ENCODE measurements at regions not wholly inside any gene's neighbourhood (a gene's known extent, or its start where the extent isn't known, plus 50 kb on each side); places are given as distances from the start of the nearest gene placed in this dataset.

DNA sequence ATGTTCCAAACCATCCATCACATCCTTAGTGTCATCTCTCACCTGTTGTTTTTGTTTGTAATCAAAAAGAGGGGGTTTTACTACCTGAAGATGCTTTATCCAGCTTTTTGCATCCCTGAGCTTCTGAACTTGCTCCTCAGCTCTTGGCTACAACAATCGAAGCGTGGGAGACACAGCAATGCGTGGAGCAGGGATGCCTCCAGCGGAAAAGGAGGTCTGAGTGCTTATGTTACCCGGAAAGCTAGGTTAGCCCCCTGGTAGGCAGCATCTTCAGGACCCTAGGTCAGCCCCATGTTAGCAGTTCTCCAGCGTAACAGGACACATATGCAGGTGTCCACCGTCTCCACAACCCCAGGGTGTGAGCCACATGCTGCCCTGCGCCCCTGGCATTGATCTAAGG, 141.5 kb downstream of the RRAGC start:
- no peak for DNase-seq (ENCODE audit: low read depth in 2 of 2)

DNA sequence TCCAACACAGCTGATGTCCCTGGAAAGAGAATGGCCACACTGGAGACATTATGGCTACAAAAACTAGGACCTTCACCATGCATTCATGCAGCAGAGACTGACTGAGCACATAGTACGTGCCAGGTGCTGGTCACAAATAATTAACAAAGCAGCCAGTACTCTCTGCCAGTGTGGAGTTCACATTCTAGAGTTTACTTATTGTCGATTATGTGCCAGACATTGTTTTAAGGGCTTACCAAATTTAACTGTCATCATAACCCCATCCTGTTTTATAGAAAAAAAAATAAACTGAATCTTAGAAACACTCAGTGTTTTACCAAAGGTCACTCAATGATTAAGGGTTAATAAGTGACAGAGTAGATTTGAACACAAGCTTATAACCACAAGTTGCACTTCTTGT, 143.3 kb downstream of the RRAGC start:
- no peak for DNase-seq (ENCODE audit: low read depth in 2 of 2)

DNA sequence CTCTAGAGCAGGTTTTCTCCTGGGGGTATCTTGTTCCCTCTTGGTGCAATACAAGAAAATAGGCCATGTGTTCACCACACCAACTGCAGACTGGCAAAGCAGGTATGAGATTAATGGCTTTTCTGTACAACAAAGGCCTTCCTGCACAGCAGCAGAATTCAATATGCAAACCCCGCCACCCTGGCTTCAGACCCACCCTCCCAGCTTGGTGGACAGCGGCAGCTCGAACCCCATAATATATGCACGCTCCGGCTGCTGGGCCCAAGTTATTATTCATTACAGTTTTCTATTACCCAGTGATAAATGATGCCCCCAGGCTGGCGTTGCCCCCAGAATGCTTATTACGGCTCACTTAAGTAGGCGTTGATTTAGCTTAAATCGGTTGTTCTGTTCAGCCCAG, 144.2 kb downstream of the RRAGC start:
- DNase-seq (ENCODE audit: low read depth in 2 of 2), result no peak

DNA sequence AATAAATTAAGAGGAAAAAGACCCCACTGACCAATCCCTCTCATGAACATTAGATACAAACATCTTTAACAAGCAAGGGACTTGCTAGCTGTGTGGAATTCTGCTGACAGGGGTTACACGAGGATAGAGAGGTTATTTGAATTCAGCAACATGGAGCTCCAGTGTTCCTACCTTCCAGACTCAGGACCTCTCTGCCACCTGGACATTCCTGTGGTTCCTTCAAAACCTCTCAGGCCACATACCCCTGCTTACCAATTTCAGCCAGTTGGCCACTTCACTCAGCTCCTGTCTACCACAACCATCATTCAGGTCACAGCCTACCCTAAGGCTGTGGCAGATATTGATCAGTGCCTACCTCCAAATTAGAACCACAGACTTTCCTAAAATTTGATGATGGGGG, 147.5 kb downstream of the RRAGC start:
- DNase-seq (ENCODE audit: low read depth in 2 of 2), result no peak

DNA sequence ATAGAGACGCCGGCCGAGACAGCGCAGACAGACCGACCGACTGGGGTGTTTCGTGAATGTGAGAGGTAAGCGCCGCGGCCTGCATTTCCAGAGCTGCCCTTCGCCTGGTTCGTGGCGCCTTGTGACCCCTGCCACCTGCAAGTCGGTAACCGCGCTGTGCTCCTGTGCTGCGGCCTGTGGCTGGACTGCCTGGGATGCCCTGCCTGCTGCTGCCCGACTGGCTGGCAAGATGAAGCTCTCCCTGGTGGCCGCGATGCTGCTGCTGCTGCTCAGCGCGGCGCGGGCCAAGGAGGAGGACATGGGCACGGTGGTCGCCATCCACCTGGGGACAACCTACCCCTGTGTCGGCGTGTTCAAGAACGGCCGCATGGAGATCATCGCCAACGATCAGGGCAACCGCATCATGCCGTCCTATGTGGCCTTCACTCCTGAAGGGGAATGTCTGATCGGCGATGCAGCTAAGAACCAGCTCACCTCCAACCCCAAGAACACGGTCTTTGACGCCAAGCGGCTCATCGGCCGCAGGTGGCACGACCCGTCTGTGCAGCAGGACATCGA, 150.8 kb downstream of the RRAGC start:
- no peak for DNase-seq (ENCODE audit: low read depth in 2 of 2)

DNA sequence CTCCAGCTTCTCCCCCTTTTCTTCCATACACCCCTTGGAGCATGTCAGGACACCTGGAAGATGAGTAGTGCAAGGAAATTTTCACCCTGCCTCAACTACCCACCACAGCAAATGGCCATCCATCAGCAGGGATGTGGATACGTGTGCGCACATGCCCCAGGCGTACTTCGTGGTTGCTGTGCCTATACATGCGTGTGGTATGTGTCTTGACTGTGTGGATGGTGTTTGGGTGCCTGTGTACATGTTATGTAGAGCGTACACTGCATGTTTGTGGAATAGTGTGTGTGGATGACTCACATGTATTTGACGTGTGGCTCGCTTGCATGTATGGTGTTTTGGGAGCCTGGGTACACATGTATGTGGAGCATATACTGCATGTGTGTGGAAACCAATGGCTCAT, 158.5 kb downstream of the RRAGC start:
- no peak for DNase-seq (ENCODE audit: low read depth in 2 of 2)

GRCh38 chr1:38700077-38700470, 159.5 kb downstream of the RRAGC start:
- DNase-seq (ENCODE audit: low read depth in 2 of 2), result no peak

DNA sequence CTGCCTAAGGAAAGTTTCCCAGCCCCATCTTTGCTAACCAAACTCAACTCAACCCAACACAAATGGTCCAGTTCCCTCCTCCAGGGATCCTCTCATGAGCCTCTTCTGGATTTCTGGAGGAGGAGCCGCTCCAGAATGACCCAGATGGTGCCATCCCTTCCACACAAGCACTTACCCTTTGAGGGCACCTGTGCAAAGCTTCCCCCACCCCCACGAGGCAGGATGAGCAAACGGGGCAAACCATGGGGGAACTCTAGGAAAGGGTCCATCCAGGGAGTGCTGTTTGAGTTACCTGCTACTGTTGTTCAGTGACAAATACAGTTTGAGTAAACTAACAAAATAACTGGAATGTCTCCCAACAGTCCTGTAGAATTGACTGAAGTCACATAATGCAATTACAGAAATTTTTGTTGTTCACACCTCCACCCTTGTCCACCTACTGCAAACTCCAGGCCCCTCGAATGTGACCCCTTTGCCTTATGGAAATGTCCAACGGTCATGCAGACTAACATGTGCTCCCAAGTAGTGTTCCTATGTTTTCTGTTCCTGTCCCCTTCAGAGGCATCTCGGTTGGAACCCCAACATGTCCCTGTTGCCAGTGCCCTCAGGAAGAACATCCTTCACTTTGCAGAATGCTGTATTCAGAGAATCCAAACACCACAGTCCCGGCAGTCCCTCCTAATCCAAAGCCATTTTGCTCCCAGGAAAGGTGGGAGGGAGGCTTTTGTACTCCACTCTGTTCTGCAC, 160.1 kb downstream of the RRAGC start:
- no peak for DNase-seq (ENCODE audit: low read depth in 2 of 2)

DNA sequence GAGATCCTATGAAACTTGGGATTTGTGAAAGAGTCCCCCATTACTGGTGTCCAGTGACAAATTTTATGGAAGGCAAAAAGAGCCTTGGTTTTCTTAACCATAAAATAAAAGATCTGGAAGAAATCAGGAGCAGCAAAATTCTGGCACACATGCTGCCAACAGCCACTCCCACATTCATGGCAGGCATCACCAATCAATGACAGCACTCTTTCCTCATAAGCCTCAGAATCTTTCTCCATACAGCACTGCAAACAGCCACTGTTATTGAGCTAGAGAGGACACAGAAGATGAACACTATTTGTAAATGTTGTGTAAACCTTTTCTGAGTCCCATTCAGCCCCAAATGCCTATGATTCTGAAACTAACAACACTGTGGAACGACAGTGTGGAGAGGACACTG, 162.2 kb downstream of the RRAGC start:
- DNase-seq (ENCODE audit: low read depth in 2 of 2), result no peak

DNA sequence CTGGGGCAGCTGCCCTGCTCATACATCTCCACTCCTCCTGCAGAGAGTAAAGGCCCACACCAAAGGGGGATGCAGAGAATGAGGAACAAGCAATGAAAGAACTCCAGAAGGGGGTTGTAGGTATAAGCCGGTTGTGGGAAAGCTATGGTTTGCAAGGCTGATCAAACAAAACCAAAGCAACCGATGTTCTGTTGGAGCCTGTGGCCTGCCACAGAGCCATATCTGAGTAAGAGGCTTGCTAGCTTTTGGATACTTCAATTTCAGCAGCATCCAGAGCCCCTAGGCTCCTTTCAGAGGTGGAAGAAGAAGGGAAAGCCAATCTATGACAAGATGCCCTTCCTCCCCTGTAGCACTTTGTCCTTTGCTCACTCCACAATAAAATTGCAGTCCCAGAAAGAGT, 163.2 kb downstream of the RRAGC start:
- DNase-seq (ENCODE audit: low read depth in 2 of 2), result no peak

GRCh38 chr1:38693759-38694158, 165.8 kb downstream of the RRAGC start:
- no peak for DNase-seq (ENCODE audit: low read depth in 2 of 2)

DNA sequence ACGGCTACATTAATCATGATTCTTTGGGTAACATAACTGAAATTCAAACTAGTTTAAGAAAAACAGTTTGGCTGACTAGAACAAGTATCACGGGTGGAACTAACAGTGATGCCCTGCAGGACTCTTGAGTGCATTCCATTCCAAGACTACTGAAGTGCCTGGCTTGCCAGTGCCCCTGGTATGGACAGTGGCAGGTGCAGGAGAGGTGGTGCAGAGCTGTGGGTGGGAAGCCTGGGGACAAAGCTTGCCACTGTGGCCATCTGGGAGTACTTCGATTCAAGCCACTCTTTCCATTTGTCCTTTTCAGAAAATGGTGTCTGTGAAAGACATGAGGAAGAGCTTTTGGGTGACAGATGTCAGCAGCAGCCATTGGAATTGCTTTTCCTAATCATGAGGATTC, 166.5 kb downstream of the RRAGC start:
- DNase-seq (ENCODE audit: low read depth in 2 of 2), result no peak

- DNase-seq (ENCODE audit: low read depth in 2 of 2), result no peak
Observed at GRCh38 chr1:38690790-38691449, 168.7 kb downstream of the RRAGC start.

- no peak for DNase-seq (ENCODE audit: low read depth in 2 of 2)
Observed at GRCh38 chr1:38686927-38687255, 172.7 kb downstream of the RRAGC start.

DNA sequence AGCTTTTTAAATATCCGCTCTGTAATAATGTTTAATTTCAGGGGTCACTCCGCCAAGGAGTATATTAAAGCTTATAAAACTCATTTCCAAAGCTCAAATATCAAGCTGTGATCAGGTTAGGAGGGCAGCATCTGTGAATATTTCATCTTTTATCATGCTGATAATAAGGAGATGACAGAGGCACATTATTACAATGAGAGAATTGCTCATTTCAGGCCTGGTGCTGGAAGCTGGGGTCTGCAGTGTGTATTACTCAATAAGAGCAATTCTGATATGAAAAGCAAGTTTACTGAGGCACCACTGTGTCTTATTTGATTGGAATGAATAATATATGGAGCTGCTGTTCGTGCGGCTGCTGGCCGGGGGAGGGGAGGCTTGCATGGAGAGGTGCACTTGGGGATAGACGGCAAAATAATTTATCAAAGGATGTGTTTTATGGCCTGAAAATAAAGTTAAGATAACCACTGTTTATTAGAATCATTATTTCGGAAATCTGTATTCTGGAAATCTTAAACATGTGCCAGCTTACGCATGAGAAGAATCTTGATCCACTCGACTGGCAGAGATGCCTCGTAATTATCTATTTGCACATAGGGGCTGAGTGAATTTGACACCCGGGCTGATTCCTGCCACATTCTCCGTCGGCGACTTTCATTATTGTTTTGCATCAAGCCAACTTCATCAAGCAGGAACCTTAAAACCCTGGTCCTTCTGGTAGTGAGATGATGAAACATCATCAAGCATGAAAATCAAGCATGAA, 173.2 kb downstream of the RRAGC start:
- DNase-seq (ENCODE audit: low read depth in 2 of 2), result no peak

DNA sequence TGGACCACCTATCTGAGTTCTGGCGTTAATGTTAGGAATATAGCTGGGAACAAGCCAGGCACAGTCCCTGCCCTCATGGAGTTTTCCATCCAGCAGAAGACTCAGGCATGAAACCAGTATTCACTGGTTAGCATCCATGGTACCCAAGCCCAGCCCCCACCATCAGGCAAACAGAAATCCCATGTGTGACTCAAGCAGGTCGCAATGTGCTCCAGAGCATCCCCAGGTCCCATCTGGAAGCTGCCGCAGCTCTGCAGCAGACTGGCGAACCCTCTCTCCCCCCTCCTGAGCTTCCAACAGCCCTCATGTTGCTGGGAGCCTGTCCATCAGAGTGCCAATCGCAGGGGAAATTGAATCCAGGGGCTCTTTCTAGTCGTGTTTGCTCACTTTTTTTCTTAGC, 174.2 kb downstream of the RRAGC start:
- no peak for DNase-seq (ENCODE audit: low read depth in 2 of 2)

GRCh38 chr1:38680801-38681510, 178.6 kb downstream of the RRAGC start:
- DNase-seq (ENCODE audit: low read depth in 2 of 2), result no peak

- no peak for DNase-seq (ENCODE audit: low read depth in 2 of 2)
Observed at GRCh38 chr1:38677756-38678155, 181.8 kb downstream of the RRAGC start.

DNA sequence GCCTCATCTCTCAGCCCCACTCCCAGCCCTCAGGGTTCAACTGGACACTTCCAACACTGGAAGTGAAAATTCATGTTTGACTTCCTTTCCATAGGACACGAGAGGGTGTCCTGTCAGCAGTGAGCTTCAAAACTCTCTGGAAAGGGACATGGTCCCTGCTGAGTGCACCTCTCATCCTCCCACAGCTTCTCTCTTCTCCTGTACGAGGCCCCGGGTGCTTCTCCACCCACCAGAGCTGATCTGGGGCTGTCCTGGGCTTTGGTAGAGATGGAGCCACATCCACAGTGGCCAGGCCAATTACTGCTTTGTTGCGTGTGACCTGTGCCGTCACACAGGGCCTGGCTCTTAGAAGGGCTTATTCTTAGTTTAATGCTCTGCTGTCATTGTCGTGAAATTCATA, 182.3 kb downstream of the RRAGC start:
- no peak for DNase-seq (ENCODE audit: low read depth in 2 of 2)

- no peak for DNase-seq (ENCODE audit: low read depth in 2 of 2)
Observed at GRCh38 chr1:38672692-38673091, 186.9 kb downstream of the RRAGC start.

- DNase-seq (ENCODE audit: low read depth in 2 of 2), result no peak
Observed at GRCh38 chr1:38671221-38671620, 188.4 kb downstream of the RRAGC start.

DNA sequence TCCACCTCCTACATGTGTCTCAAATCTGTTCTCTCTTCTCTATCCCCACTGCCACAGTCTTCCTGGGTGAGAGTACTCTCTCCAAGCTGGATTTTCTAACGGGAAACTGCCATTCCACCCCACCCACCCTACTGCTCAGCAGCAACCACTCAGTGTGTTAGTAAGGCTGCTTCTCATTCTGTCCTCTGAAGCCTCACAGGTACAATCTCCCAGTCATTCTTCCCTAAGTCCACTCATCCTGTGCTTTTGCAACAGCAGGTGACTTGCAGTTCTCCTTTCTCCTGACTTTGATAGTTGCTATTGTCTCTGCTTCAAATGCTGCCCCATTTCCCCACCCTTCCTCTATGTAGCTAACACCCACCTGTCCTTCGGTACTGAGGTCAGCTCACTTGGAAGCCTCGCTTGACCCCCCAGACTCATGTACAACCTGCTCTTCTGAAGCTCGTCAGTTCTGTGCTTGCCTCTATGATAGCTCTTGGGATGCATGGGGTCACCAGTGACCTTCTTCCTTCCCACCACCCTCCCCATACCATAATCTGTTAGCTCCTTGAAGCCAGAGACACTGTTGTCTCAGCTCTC, 188.9 kb downstream of the RRAGC start:
- DNase-seq (ENCODE audit: low read depth in 2 of 2), result no peak
